ENCODE measurements at regions not wholly inside any gene's neighbourhood (a gene's known extent, or its start where the extent isn't known, plus 50 kb on each side); places are given as distances from the start of the nearest gene placed in this dataset.
A peak's percentile ranks its signal among the peaks of the same experiment; 100 is the strongest.
"Not testable (repeated sequence)": the region's sequence is repeated elsewhere in the genome, so short reads cannot be mapped to it uniquely, and the experiment has no call there.

DNA sequence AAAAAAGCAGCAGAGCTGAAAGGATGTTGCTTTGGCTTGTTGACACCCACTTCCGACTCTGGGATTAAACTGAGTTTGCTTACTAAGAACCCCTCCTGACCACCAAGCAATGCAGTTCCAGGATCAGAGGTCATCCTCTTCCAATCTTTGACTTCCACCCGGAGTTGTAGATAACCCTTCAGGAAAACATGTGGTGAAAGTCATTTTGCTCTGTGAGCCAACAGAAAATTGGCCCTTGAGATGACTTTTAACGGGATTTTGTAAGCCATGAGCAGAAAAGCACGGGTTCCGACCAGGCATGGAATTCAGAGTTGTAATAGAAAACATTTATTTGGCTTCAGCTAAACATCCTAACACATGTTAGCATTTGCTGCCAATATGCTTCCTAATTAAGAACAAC is 171.6 kb upstream of the NR2F2 start:
- peak overlapping the region in 1 of 10 donors; percentile 21 for H3K27ac Mint-ChIP-seq
- H3K36me3 Mint-ChIP-seq = no peaks in the 10 kb centered on the region
- peaks cover 3 to 33% (median 26%) of the 10 kb centered on the region in 5 donors for H3K27me3 Mint-ChIP-seq
- ATAC-seq (no peak), DNase-seq (no peak)
- peaks cover 0 to 2% (median 0%) of the 10 kb centered on the region in 9 donors for H3K9me3 Mint-ChIP-seq
- H3K4me3 Mint-ChIP-seq = no peak overlapping the region
- POLR2A ChIA-PET = no interaction called here
- H3K4me1 Mint-ChIP-seq = no peaks in the 10 kb centered on the region

DNA sequence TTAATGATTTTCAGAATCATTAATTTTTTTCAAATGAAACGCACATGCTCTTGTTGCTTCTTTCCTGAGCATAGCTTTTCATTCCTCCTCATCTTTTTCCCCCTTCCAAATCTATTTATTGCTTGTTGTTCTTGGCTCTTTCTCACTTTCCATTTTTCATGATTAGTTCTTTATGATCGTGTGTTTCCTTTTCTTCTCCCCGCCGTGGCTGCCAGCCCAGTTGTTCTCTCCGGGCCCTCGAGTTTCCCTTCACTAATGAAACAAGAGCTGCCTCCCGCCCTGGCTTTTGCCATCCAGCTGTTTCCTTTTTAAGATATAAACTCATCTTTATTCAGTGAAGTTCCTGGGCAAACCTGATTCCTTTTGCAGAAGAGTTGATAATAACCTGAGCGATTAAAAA is 170.2 kb upstream of the NR2F2 start:
- DNase-seq = no peak
- H3K4me1 Mint-ChIP-seq = no peaks in the 10 kb centered on the region
- POLR2A ChIA-PET = no interaction called here
- peaks cover 0 to 2% (median 0%) of the 10 kb centered on the region in 9 donors for H3K9me3 Mint-ChIP-seq
- H3K4me3 Mint-ChIP-seq = no peak overlapping the region
- ATAC-seq = no peak
- no peak overlapping the region for H3K27ac Mint-ChIP-seq
- no peaks in the 10 kb centered on the region for H3K36me3 Mint-ChIP-seq
- H3K27me3 Mint-ChIP-seq = peaks cover 5 to 40% (median 23%) of the 10 kb centered on the region in 5 donors

DNA sequence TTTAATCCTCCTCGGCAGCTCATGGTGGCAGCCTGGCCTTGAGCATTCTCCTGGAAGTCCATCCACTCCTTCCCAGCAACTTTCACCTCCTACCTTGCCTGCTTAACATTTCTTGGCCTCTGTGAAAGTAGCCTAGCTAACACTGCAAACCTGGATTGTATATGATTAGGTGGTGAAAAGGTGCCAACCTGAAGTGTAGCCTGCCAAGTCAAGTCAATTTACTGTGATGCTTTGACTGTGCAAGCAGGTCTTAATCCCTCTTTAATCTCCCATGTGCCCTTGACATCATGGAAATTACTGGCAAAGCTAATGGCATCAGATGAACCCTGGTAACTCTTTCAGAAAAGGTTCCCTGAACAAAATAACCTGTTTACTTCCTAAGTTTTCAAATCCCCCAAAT is 169.7 kb upstream of the NR2F2 start:
- Mint-ChIP-seq H3K4me3 (no peak overlapping the region), H3K27ac (no peak overlapping the region), H3K36me3 (no peaks in the 10 kb centered on the region), H3K9me3 (peaks cover 0 to 2% (median 0%) of the 10 kb centered on the region in 9 donors), H3K27me3 (peaks cover 5 to 40% (median 21%) of the 10 kb centered on the region in 5 donors), H3K4me1 (no peaks in the 10 kb centered on the region)
- POLR2A ChIA-PET = no interaction called here
- DNase-seq (no peak), ATAC-seq (no peak)

DNA sequence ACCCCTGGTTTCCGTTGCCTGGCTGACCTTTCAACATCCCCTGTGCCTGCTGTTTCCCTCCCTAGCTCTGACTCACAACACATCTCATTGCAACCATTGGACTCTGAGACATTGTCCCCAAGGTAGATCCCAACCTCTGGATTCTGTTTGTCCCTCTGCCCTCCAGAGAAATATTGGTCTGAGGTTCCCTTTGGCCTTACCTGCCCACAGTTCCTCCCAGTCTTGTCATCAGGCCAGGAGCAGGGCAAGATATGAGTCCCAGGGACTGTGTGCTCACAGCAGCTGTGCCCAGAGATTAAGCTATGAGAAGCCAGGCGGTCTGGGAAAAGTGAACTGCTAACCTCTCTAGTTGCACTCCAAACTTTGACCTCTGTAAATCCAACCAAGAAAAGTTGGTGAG is 168.2 kb upstream of the NR2F2 start:
- H3K4me1 Mint-ChIP-seq = no peaks in the 10 kb centered on the region
- POLR2A ChIA-PET = no interaction called here
- ATAC-seq (no peak), DNase-seq (no peak)
- H3K9me3 Mint-ChIP-seq = peaks cover 0 to 2% (median 0%) of the 10 kb centered on the region in 9 donors
- H3K27me3 Mint-ChIP-seq = peaks cover 11 to 43% (median 27%) of the 10 kb centered on the region in 5 donors
- no peaks in the 10 kb centered on the region for H3K36me3 Mint-ChIP-seq
- H3K4me3 Mint-ChIP-seq = no peak overlapping the region
- no peak overlapping the region for H3K27ac Mint-ChIP-seq

DNA sequence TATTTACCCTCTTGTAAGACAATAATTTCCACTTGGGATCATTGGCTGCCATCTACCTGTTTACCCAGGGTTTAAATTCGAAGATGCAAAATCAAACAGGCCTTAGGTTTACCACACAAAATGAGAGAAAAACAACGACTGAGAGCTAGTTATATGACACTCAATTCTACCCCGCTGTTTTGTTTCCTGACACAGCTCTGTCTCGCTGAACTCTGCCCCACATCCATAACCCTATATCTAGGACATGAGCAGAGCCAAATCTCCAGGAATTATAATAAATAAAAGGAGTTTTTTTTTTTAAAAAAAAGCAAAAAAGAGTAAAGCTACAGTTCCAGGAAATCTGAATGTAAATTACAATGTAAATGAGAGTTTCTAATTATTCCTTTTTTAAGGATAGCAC is 165.4 kb upstream of the NR2F2 start:
- Mint-ChIP-seq H3K27me3 (peaks cover 15 to 48% (median 28%) of the 10 kb centered on the region in 5 donors), H3K27ac (no peak overlapping the region), H3K4me3 (no peak overlapping the region), H3K9me3 (peaks cover 0 to 3% (median 0%) of the 10 kb centered on the region in 9 donors), H3K36me3 (no peaks in the 10 kb centered on the region), H3K4me1 (no peaks in the 10 kb centered on the region)
- ATAC-seq = no peak
- no peak for DNase-seq
- POLR2A ChIA-PET = no interaction called here

DNA sequence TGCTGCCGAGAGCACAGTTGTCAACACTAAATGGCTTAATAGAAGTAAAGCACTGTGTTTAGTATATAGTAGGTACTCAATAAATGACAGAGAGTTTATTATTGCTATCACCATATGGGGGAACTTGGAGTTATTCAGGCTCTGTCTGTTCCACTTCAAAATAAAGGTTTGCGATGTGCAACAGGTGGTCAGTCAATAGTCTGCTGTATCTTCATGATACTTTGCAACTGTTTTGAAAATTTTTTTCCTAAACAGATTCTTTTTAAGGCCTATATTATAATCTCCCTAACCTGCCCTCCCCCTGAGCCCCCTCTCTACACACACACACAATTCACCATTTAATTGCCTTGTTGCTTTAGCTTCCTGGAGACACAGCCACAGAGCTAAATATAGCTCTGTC is 164.7 kb upstream of the NR2F2 start:
- no peak for DNase-seq
- H3K4me1 Mint-ChIP-seq = no peaks in the 10 kb centered on the region

DNA sequence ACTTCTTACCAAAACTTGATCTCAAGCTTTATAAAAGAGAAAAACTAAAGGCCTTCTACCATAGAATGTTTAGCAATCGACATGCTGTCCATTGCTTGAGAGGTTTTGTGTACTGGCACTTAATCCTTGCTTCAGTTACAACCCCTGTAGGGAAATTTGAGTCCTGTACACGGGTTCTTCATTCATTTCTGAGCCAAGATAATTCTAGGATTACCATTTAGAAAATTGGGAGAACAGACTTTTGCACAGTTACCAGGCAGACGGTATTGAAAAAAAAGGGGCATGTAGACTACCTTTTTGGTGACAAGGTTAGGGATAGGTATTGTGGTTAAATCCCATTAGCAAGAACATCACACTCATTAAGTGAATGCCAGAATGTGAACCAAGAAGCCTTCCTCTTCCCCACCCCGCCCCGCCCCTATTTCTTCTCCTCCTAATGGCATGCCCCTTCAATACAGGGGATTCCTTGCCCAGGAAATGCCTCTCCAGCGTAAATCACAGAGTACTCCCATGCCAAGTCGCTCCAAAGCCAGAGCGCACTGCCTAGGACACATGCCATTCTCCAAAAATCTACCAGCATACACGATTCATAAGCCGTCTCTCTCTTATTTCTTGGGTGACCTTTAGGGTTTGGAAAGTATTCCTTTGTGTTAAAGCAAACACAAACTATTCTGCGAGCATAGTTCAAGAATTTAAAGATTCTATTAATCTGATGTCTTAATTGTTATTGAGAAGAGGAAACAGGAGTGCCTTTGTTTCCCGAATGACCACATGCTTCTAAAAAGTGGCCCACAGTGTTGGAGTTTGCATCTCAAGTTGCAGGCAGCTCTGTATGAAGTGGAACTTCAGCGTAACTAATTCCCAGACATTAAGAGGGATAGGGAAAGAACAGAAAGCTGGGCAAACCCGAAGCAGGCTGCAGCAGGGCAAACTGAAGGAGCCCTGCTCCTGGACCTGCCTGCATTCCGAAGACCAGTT is 164.0 kb upstream of the NR2F2 start:
- Mint-ChIP-seq H3K4me3 (no peak overlapping the region), H3K9me3 (peaks cover 0 to 3% (median 0%) of the 10 kb centered on the region in 9 donors), H3K4me1 (no peaks in the 10 kb centered on the region), H3K36me3 (no peaks in the 10 kb centered on the region), H3K27me3 (peaks cover 16 to 44% (median 27%) of the 10 kb centered on the region in 5 donors), H3K27ac (no peak overlapping the region)
- POLR2A ChIA-PET = no interaction called here
- DNase-seq = no peak
- ATAC-seq = no peak

More for the DNA sequence above, 164.7 kb upstream of the NR2F2 start:
- H3K27me3 Mint-ChIP-seq = peaks cover 16 to 44% (median 27%) of the 10 kb centered on the region in 5 donors
- H3K27ac Mint-ChIP-seq = no peak overlapping the region
- peaks cover 0 to 3% (median 0%) of the 10 kb centered on the region in 9 donors for H3K9me3 Mint-ChIP-seq
- no peak overlapping the region for H3K4me3 Mint-ChIP-seq
- ATAC-seq = no peak
- H3K36me3 Mint-ChIP-seq = no peaks in the 10 kb centered on the region
- POLR2A ChIA-PET = no interaction called here

DNA sequence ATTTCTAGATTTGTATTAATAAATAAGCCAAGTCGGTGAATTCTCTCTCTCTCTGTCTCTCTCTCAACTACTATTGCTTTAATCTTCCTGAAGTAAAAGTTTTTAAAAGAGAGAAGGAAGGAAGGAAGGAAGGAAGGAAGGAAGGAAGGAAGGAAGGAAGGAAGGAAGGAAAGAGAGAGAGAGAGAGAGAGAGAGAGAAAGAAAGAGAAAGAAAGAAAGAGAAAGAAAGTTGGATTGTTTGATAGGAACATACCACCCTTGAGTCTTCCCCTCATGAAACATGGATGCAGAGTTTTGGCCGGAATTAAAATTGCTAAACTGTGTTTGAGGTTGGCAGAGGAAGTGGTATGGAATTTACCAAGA is 159.9 kb upstream of the NR2F2 start:
- H3K4me1 Mint-ChIP-seq, DNase-seq, POLR2A ChIA-PET, H3K9me3 Mint-ChIP-seq, H3K4me3 Mint-ChIP-seq, H3K27ac Mint-ChIP-seq, H3K36me3 Mint-ChIP-seq, ATAC-seq: not testable (repeated sequence)
- peaks cover 0 to 40% (median 18%) of the 10 kb centered on the region in 5 donors for H3K27me3 Mint-ChIP-seq

DNA sequence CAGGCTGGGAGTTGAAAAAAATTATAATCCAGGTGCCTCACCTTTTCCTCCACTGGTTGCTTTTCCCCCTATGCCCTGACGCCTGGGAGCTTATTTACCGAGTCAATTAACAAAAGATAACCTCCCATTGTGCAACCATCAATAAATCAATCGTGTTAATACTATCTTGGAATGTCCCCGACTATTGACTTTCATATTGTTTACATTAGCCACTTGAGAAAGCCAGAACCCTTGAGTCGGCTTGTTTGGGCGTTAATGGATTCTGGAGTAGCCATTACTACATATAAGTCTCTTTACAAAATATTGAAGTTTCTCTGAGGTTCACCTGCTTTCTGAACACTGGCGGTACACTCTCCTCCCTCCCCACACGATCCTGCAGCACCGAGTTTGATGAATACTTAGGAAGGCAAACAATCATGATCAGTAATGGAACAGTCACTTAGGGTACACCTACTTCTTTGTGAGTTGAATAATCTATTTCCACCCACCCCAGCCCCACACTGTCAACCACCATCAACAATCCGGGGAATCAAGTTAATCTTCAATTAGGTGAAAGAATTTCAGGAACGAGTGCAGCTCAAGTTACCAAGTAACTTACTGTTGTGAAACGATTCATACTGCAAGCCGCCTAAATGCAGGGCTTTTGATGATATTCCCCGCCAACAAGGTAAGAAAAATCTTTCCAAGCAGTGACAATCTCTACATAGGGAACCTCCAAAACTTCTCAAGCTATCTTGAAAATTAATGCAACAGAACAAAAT is 159.3 kb upstream of the NR2F2 start:
- H3K4me3 Mint-ChIP-seq = no peak overlapping the region
- H3K9me3 Mint-ChIP-seq = peaks cover 0 to 3% (median 0%) of the 10 kb centered on the region in 9 donors
- POLR2A ChIA-PET = no interaction called here
- no peaks in the 10 kb centered on the region for H3K36me3 Mint-ChIP-seq
- no peaks in the 10 kb centered on the region for H3K4me1 Mint-ChIP-seq
- H3K27ac Mint-ChIP-seq = no peak overlapping the region
- no peak for DNase-seq
- peaks cover 0 to 43% (median 17%) of the 10 kb centered on the region in 5 donors for H3K27me3 Mint-ChIP-seq
- ATAC-seq = no peak

DNA sequence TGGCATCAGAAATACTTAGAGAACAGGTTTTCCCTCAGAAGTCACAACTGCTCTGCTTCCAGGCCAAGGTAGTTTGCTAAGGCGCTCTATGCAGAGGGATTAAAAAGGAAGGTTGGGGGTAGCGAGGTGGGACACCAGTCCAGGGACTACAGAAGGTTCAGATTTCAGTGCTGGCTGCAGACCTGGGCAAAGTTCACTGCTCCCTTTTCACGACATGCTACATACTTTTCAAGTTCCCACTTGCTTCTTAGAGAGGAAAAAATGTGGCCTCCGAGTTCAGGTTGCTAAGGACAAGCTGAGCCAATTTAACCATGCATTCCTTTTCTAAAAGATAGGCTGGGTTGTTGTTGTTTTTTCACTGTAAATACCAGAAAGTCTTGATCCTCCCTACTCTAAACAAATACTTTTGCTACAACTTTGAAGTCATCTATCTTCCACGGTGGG is 158.6 kb upstream of the NR2F2 start:
- DNase-seq (no peak), ATAC-seq (no peak)
- Mint-ChIP-seq H3K4me1 (no peaks in the 10 kb centered on the region), H3K36me3 (no peaks in the 10 kb centered on the region), H3K4me3 (no peak overlapping the region), H3K27me3 (peaks cover 0 to 37% (median 16%) of the 10 kb centered on the region in 5 donors), H3K27ac (no peak overlapping the region), H3K9me3 (peaks cover 0 to 3% (median 0%) of the 10 kb centered on the region in 9 donors)
- POLR2A ChIA-PET = no interaction called here

DNA sequence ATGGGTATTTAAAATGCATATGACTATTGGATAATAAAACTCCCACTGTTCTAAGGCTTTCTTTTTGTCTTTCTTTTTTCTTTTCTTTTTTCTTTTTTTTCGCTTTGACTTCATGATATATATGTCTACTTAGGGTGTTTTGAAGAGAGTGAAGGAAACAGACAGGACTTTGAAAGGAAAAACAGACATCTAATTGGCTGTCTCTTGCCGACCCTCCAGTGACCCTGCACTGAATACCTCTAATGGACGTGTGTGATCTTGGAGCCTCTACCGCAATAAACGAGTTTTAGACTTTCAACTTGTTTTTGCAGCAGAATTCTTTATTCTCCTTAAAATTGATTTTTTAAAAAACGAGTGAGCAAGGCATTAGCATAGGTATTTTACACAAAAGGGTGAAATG is 158.1 kb upstream of the NR2F2 start:
- ATAC-seq = no peak
- Mint-ChIP-seq H3K4me1 (no peaks in the 10 kb centered on the region), H3K9me3 (peaks cover 0 to 3% (median 0%) of the 10 kb centered on the region in 9 donors), H3K27me3 (peaks cover 0 to 32% (median 13%) of the 10 kb centered on the region in 5 donors), H3K36me3 (no peaks in the 10 kb centered on the region), H3K4me3 (no peak overlapping the region), H3K27ac (no peak overlapping the region)
- POLR2A ChIA-PET = no interaction called here
- DNase-seq = no peak

DNA sequence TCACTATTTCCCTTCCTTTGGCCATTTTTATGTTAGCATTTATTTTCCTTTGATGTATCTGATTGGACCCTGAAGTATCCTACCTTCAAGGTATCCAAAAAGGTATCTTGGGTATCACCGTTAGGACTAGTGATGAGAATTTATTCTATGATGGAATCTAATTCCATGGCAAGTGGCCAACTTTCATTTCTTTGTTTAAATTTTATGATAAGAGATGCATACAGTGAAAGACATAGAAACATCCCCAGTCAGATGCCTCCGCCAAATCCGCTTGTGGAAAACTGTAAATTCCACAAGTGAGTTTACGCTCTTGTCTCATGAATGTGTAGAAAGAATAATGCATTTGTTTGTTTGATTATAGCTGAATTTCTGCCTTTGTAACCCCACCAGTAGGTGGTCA is 153.7 kb upstream of the NR2F2 start:
- Mint-ChIP-seq H3K9me3 (peaks cover 0 to 2% (median 0%) of the 10 kb centered on the region in 9 donors), H3K36me3 (no peaks in the 10 kb centered on the region)

DNA sequence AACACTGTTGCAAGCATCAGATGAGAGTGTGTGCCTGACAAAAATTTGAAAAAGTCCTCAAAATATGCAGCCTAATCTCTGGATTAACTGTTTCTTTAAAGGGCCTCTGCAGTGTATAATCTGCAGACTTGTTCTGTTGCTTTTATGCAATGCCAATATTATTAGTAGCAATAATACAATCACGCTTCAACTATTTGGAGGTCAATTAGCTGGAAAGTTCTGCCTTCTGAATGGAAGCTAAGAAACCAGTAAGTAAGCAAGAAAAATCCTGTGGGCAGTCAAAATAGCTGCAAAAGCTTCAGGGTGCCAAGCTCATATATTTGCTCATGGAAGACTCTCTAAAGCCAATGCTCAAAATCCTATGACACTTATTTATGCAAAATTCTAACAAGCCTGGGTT is 153.2 kb upstream of the NR2F2 start:
- POLR2A ChIA-PET = no interaction called here
- ATAC-seq (no peak), DNase-seq (no peak)
- H3K4me1 Mint-ChIP-seq = peaks cover 0 to 7% (median 0%) of the 10 kb centered on the region in 4 donors
- no peak overlapping the region for H3K27ac Mint-ChIP-seq
- H3K4me3 Mint-ChIP-seq = no peak overlapping the region
- H3K9me3 Mint-ChIP-seq = peaks cover 0 to 2% (median 0%) of the 10 kb centered on the region in 9 donors
- H3K36me3 Mint-ChIP-seq = no peaks in the 10 kb centered on the region
- peaks cover 3 to 39% (median 25%) of the 10 kb centered on the region in 5 donors for H3K27me3 Mint-ChIP-seq

More for the DNA sequence above, 153.7 kb upstream of the NR2F2 start:
- Mint-ChIP-seq H3K27me3 (peaks cover 3 to 39% (median 20%) of the 10 kb centered on the region in 5 donors), H3K4me1 (peaks cover 0 to 7% (median 0%) of the 10 kb centered on the region in 4 donors), H3K4me3 (no peak overlapping the region), H3K27ac (peak overlapping the region in 1 of 10 donors; percentile 58)
- POLR2A ChIA-PET = no interaction called here
- ATAC-seq (no peak), DNase-seq (no peak)
